Fibroblast of lung (primary cell): ENCODE measurements at regions not wholly inside any gene's neighbourhood (a gene's known extent, or its start where the extent isn't known, plus 50 kb on each side); places are given as distances from the start of the nearest gene placed in this dataset.

Experiments used
- DNase-seq, 2 donors: peaks; one replicate each; pipeline versions ENCODE4 v3.0.0 to v3.0.0-alpha.2; 2010; ENCODE audit warnings: low read depth in 2 of 2
- H2AFZ ChIP-seq: 2 replicates; pipeline ENCODE4 v1.5.1; 2012; ENCODE audit warnings: low read length, control low read depth, inconsistent platforms
- H3K27ac ChIP-seq: 2 replicates; pipeline ENCODE4 v1.5.1; 2011; ENCODE audit warnings: low read length, control low read depth; ENCODE audit not compliant: insufficient read depth
- H3K27me3 ChIP-seq: 2 replicates; pipeline ENCODE4 v1.5.1; 2011; ENCODE audit warnings: mild to moderate bottlenecking, low read length; ENCODE audit not compliant: control insufficient read depth, insufficient read depth
- H3K36me3 ChIP-seq: 2 replicates; pipeline ENCODE4 v1.5.1; 2011; ENCODE audit warnings: low read length; ENCODE audit not compliant: control insufficient read depth, insufficient read depth
- H3K4me1 ChIP-seq: 2 replicates; pipeline ENCODE4 v1.5.1; 2011; ENCODE audit warnings: low read length; ENCODE audit not compliant: control insufficient read depth, insufficient read depth; ENCODE audit errors: extremely low read depth
- H3K4me2 ChIP-seq: 2 replicates; pipeline ENCODE4 v1.5.1; 2011; ENCODE audit warnings: low read length, control low read depth; ENCODE audit not compliant: insufficient read depth; ENCODE audit errors: extremely low read depth
- H3K4me3 ChIP-seq, 4 experiments: fragments of 200-600 bp in 1 of 4; sonication (generic) in 1 of 4; replicated peaks in 1 of 4; 2 replicates each; pipeline ENCODE4 v1.5.1; 2011 to 2016; ENCODE audit warnings: low read length in 4 of 4, low read depth in 3 of 4, mild to moderate bottlenecking in 3 of 4, control low read depth in 2 of 4, inconsistent platforms in 1 of 4, mixed read lengths in 1 of 4; ENCODE audit not compliant: insufficient read depth in 1 of 4; ENCODE audit errors: control extremely low read depth in 1 of 4
- H3K79me2 ChIP-seq: 2 replicates; pipeline ENCODE4 v1.5.1; 2012; ENCODE audit warnings: mild to moderate bottlenecking, low read length, inconsistent platforms; ENCODE audit not compliant: control insufficient read depth, insufficient read depth
- H3K9ac ChIP-seq: 2 replicates; pipeline ENCODE4 v1.5.1; 2011; ENCODE audit warnings: mild to moderate bottlenecking, low read length, control low read depth; ENCODE audit not compliant: insufficient read depth
- H3K9me3 ChIP-seq: 2 replicates; pipeline ENCODE4 v1.5.1; 2012; ENCODE audit warnings: low read depth, low read length; ENCODE audit not compliant: control insufficient read depth, insufficient read depth
- H4K20me1 ChIP-seq: 2 replicates; pipeline ENCODE4 v1.5.1; 2011; ENCODE audit warnings: low read length; ENCODE audit not compliant: control insufficient read depth, insufficient read depth; ENCODE audit errors: extremely low read depth
- CTCF ChIP-seq, 2 donors: IDR thresholded peaks in 1 of 2; conservative IDR thresholded peaks in 1 of 2; 1 replicate in 1 of 2; 2 replicates in 1 of 2; pipeline ENCODE4 v1.5.1; 2011 to 2012; ENCODE audit warnings: low read length in 2 of 2, control low read depth in 1 of 2, inconsistent platforms in 1 of 2, low read depth in 1 of 2, mild to moderate bottlenecking in 1 of 2
- EZH2 ChIP-seq: IDR thresholded peaks from 2 replicates; pipeline ENCODE4 v1.5.1; 2012; ENCODE audit warnings: low read length, control low read depth, mild to moderate bottlenecking; ENCODE audit errors: missing control alignments

GRCh38 chr4:138400543-138400942 lies 158.4 kb upstream of the SLC7A11 start:
- Histone ChIP-seq H3K27ac (no peak overlapping the region), H3K4me3 (no peak overlapping the region), H4K20me1 (no peaks in the 10 kb centered on the region), H3K4me1 (no peaks in the 10 kb centered on the region), H2AFZ (no peak overlapping the region), H3K9ac (no peak overlapping the region), H3K9me3 (no peaks in the 10 kb centered on the region), H3K36me3 (no peaks in the 10 kb centered on the region), H3K4me2 (no peak overlapping the region), H3K27me3 (no peaks in the 10 kb centered on the region), H3K79me2 (no peaks in the 10 kb centered on the region)
- no peak for DNase-seq
- TF ChIP-seq EZH2 (no peak), CTCF (conservative IDR thresholded peaks at IDR 0.05 in 1 of 2, IDR thresholded peaks at IDR 0.05 in 1 of 2; ENCODE audit: low read depth in 1 of 2, low read length in 2 of 2) (no peak)

GRCh38 chr4:138400066-138400465 lies 157.9 kb upstream of the SLC7A11 start:
- TF ChIP-seq EZH2 (no peak), CTCF (conservative IDR thresholded peaks at IDR 0.05 in 1 of 2, IDR thresholded peaks at IDR 0.05 in 1 of 2; ENCODE audit: low read depth in 1 of 2, low read length in 2 of 2) (no peak)
- H3K4me3 ChIP-seq = no peak overlapping the region
- H3K4me1 ChIP-seq = no peaks in the 10 kb centered on the region
- no peak overlapping the region for H2AFZ ChIP-seq
- H3K4me2 ChIP-seq = no peak overlapping the region
- DNase-seq = no peak
- H3K27me3 ChIP-seq = no peaks in the 10 kb centered on the region
- no peaks in the 10 kb centered on the region for H3K36me3 ChIP-seq
- H3K27ac ChIP-seq = no peak overlapping the region
- H3K9me3 ChIP-seq = no peaks in the 10 kb centered on the region
- H3K9ac ChIP-seq = no peak overlapping the region
- no peaks in the 10 kb centered on the region for H4K20me1 ChIP-seq
- H3K79me2 ChIP-seq = no peaks in the 10 kb centered on the region

DNA sequence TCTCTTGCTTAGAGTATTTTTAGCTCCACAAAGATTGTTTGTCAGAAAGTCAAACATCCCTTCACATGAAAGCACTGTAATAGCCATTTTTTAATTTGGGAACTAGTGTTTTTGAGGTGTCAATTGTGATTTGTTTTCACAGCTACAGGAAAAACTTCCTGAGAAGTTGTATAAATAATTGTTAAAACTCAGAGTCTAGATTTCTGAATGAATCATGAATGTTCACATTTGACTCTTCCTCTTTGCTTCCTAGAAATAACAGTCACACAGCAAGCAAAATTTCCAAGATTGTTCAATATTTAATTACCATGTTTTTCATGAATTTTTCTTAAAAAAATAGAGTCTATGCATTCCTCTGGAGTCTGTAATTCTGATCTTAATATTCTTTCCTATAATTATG lies 156.9 kb upstream of the SLC7A11 start:
- H3K4me1 ChIP-seq = no peaks in the 10 kb centered on the region
- no peaks in the 10 kb centered on the region for H3K9me3 ChIP-seq
- no peaks in the 10 kb centered on the region for H3K27me3 ChIP-seq
- H4K20me1 ChIP-seq = no peaks in the 10 kb centered on the region
- DNase-seq = no peak
- H3K9ac ChIP-seq = no peak overlapping the region
- H3K27ac ChIP-seq = no peak overlapping the region
- no peak overlapping the region for H3K4me2 ChIP-seq
- no peak overlapping the region for H3K4me3 ChIP-seq
- no peak overlapping the region for H2AFZ ChIP-seq
- no peak for TF ChIP-seq CTCF (conservative IDR thresholded peaks at IDR 0.05 in 1 of 2, IDR thresholded peaks at IDR 0.05 in 1 of 2; ENCODE audit: low read depth in 1 of 2, low read length in 2 of 2)
- no peak for TF ChIP-seq EZH2
- H3K36me3 ChIP-seq = no peaks in the 10 kb centered on the region
- no peaks in the 10 kb centered on the region for H3K79me2 ChIP-seq
